ENCODE measurements at regions not wholly inside any gene's neighbourhood (a gene's known extent, or its start where the extent isn't known, plus 50 kb on each side); places are given as distances from the start of the nearest gene placed in this dataset.

DNA sequence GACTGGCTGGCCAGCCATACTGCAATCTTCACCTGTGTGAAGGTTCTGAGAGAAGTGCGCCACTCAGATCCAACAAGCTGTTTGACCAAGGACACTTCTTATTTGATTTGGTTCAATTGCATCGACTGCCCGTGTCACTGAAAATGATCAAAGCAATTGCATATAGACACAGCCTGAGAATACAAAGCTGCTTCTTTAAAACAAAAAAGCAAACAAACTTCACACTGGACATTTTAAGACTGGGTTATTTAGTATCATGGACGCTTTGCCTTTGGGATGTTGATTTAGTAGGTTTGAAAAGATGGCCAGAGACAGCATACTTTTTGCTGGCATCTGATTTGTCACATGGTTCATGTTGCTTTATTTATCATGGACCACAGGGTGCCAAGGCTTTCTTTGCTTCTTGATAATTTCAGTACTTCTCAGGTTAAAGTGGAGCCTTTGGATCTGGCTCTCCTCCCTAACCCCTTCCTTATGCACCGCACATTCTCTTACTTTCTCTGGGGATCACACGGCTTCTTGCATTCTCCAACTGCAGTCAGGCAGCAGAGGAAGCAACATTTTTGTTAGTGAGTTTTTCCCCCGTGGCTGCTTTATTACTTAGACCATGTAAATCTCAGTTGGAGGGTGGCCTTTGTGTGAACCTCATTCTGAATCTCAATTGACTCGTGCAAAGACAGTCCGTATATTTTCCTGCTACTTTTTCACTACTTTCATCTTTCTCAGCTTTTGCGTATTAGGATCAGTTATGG is 151.0 kb downstream of the CD47 start:
- Histone ChIP-seq H2BK12ac (ENCODE audit: low read depth, low read length) (no peak overlapping the region), H3K79me1 (ENCODE audit: low read depth, low read length) (no peaks in the 10 kb centered on the region), H3K9ac (replicated peaks in 1 of 4; ENCODE audit: extremely low read depth in 1 of 4, low read depth in 3 of 4, low read length in 3 of 4) (no peak overlapping the region; a peak in 1 of 7 replicates), H3K79me2 (ENCODE audit: control insufficient read depth in 1 of 2, insufficient read depth in 2 of 2, low read length in 2 of 2) (no peaks in the 10 kb centered on the region), H3K23me2 (ENCODE audit: low read depth, low read length) (no peaks in the 10 kb centered on the region), H4K20me1 (replicated peaks in 1 of 2; ENCODE audit: control insufficient read depth in 1 of 2, insufficient read depth in 2 of 2, low read length in 2 of 2) (no peaks in the 10 kb centered on the region), H3K14ac (ENCODE audit: insufficient read length) (no peak overlapping the region), H3K4me2 (ENCODE audit: insufficient read depth in 1 of 2, low read depth in 2 of 2, low read length in 2 of 2) (no peak overlapping the region; a peak in 1 of 4 replicates), H3K4me1 (replicated peaks in 1 of 4; ENCODE audit: control insufficient read depth in 3 of 4, insufficient read depth in 4 of 4, low read length in 3 of 4) (no peaks in the 10 kb centered on the region; a peak in 1 of 7 replicates), H3K18ac (ENCODE audit: extremely low read depth, low read length) (no peak overlapping the region), H3K9me3 (ENCODE audit: insufficient read depth in 2 of 2, low read depth in 1 of 2, low read length in 1 of 2) (no peaks in the 10 kb centered on the region), H4K91ac (replicated peaks; ENCODE audit: insufficient read length, low read length) (no peak overlapping the region), H2BK20ac (ENCODE audit: low read length) (no peak overlapping the region), H3K27me3 (replicated peaks in 1 of 4; ENCODE audit: control insufficient read depth in 3 of 4, extremely low read depth in 1 of 4, insufficient read depth in 3 of 4, low read length in 3 of 4) (no peaks in the 10 kb centered on the region), H3K36me3 (ENCODE audit: control insufficient read depth in 2 of 4, insufficient read depth in 4 of 4, low read length in 3 of 4) (no peaks in the 10 kb centered on the region), H2BK5ac (ENCODE audit: low read depth, low read length) (no peak overlapping the region), H2AK5ac (ENCODE audit: low read depth, low read length) (no peak overlapping the region), H2BK15ac (ENCODE audit: low read length) (no peak overlapping the region), H3K4ac (replicated peaks; ENCODE audit: insufficient read length, low read depth, low read length) (no peak overlapping the region), H2BK120ac (replicated peaks; ENCODE audit: low read depth, low read length) (no peak overlapping the region), H3K27ac (ENCODE audit: low read depth, low read length) (no peak overlapping the region), H4K8ac (ENCODE audit: extremely low read depth, insufficient read depth, low read length) (no peak overlapping the region), H3K4me3 (ENCODE audit: extremely low read depth in 1 of 4, insufficient read depth in 2 of 4, low read depth in 3 of 4, low read length in 4 of 4) (no peak overlapping the region), H2AFZ (ENCODE audit: low read length) (no peak overlapping the region), H4K5ac (ENCODE audit: insufficient read length, low read depth, low read length) (no peak overlapping the region), H3K56ac (replicated peaks; ENCODE audit: insufficient read length, low read depth, low read length) (no peak overlapping the region), H3K23ac (ENCODE audit: insufficient read length) (no peak overlapping the region)
- ChIA-PET POLR2A (ENCODE audit: partially characterized antibody) (interaction anchor here (1.6 kb wide), 1 partner anchor 12 kb away, joined by 7 read pairs; no protein-coding TSS in a partner anchor), CTCF (ENCODE audit: partially characterized antibody) (interaction anchor here (1.1 to 2.3 kb wide), 7 partner anchors 13 to 538 kb away, joined by 3 to 20 read pairs (median 4); no protein-coding TSS in a partner anchor)
- no peak for TF ChIP-seq TEAD4 (IDR thresholded peaks at IDR 0.05; ENCODE audit: low read depth, low read length)
- no peak for TF ChIP-seq HDAC6 (IDR thresholded peaks at IDR 0.05; ENCODE audit: low read depth, low read length)
- TF ChIP-seq SIX5 (IDR thresholded peaks at IDR 0.05; ENCODE audit: low read depth, low read length): no peak
- no peak for FAIRE-seq
- DNase-seq (ENCODE audit: low read depth in 1 of 2, low spot score in 2 of 2): no peak
- WGBS, 2 experiments (ENCODE audit: extremely low coverage in 1 of 2, insufficient coverage in 1 of 2, insufficient read length in 1 of 2, insufficient replicate concordance in 2 of 2, low coverage in 1 of 2, low lambda C conversion rate in 2 of 2, missing lambda C conversion rate in 1 of 2): 82% methylated on average over 10 of the region's 10 CpGs; no CpG with 5 or more reads in 1 of the 2 experiments
